ENCODE measurements at regions not wholly inside any gene's neighbourhood (a gene's known extent, or its start where the extent isn't known, plus 50 kb on each side); places are given as distances from the start of the nearest gene placed in this dataset.

- TF ChIP-seq, protein P1, sequence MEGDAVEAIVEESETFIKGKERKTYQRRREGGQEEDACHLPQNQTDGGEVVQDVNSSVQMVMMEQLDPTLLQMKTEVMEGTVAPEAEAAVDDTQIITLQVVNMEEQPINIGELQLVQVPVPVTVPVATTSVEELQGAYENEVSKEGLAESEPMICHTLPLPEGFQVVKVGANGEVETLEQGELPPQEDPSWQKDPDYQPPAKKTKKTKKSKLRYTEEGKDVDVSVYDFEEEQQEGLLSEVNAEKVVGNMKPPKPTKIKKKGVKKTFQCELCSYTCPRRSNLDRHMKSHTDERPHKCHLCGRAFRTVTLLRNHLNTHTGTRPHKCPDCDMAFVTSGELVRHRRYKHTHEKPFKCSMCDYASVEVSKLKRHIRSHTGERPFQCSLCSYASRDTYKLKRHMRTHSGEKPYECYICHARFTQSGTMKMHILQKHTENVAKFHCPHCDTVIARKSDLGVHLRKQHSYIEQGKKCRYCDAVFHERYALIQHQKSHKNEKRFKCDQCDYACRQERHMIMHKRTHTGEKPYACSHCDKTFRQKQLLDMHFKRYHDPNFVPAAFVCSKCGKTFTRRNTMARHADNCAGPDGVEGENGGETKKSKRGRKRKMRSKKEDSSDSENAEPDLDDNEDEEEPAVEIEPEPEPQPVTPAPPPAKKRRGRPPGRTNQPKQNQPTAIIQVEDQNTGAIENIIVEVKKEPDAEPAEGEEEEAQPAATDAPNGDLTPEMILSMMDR (IDR thresholded peaks at IDR 0.05) = no peak
These were observed 125.9 kb upstream of the HS3ST3A1 start for GRCh38 chr17:13727441-13728171.

- TF ChIP-seq, protein P1 (IDR thresholded peaks at IDR 0.05) = no peak
These were observed 127.1 kb upstream of the HS3ST3A1 start for GRCh38 chr17:13728781-13729180.

- TF ChIP-seq, protein P1 (IDR thresholded peaks at IDR 0.05) = no peak
These were observed 127.9 kb upstream of the HS3ST3A1 start for GRCh38 chr17:13729466-13730134.

DNA sequence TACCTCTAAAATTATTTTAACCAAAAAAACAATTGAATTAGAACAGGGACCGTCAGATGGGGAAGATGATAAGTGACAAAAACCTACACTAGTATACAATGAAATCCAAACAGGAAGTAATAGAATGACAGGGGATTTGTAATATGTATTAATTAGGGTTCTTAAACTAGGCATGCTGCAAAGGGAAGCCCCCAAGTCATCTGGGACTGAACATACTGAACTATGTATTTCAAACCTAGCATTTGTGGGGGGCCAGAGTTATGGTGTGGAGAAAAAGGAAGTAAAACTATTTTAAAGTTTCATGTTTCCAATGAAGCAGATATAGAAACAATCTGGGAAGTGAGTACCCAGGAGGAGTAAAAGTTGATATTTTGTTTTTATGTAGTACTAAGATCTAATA, 133.2 kb upstream of the HS3ST3A1 start:
- TF ChIP-seq, protein P1 (IDR thresholded peaks at IDR 0.05) = no peak

DNA sequence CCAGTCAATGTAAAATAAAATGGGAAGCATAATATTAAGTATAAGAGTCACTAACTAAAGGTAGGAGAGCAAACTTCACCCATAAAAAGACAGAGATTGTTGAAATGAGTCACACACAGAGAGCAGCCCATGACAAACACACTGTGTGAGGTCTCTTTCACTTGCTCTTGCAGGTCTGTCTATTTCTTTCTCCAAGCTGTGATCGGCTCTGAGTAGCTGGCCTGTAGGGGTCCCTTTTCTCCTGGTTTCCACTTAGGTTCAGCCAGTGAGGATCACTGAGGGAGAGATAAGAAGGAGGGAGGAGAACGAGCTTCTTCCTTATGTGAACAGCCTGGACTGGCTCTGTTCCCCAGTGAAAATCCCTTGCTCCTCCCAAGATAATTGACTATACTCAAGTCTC, 133.7 kb upstream of the HS3ST3A1 start:
- TF ChIP-seq, protein P1 (IDR thresholded peaks at IDR 0.05) = no peak

- TF ChIP-seq, protein P1 (IDR thresholded peaks at IDR 0.05) = no peak
These were observed 134.1 kb upstream of the HS3ST3A1 start for GRCh38 chr17:13735861-13736260.

GRCh38 chr17:13736916-13737315, 135.2 kb upstream of the HS3ST3A1 start:
- TF ChIP-seq, protein P1 (IDR thresholded peaks at IDR 0.05) = no peak
